ENCODE measurements at regions not wholly inside any gene's neighbourhood (a gene's known extent, or its start where the extent isn't known, plus 50 kb on each side); places are given as distances from the start of the nearest gene placed in this dataset.
A peak's percentile ranks its signal among the peaks of the same experiment; 100 is the strongest.

DNA sequence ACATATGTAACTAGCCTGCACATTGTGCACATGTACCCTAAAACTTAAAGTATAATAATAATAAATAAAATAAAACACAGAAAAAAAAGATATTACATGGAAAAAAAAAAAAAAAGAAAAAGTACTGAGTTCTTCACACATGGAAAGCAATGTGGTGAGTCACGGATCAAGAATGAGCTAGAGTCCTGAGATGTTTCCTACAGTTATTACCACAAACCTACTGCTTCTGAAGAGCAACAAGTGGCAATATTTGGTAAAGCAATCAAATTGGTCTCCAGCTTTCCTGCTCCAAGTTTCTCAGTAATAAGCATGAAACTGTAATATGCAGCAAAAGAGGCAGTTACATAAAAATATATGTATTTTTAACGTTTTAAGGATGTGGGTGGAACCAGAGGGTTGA is 223.3 kb upstream of the SALL1 start:
- no peaks in the 10 kb centered on the region for H3K9me3 ChIP-seq (ENCODE audit: control insufficient read depth, insufficient read depth, low read length)
- ChIA-PET CTCF (interaction anchor here (0.6 to 0.7 kb wide), 2 partner anchors 10 to 19 kb away, joined by 3 to 4 read pairs; no protein-coding TSS in a partner anchor), POLR2A (interaction anchor here (0.8 to 1.2 kb wide), 2 partner anchors 8 to 48 kb away, joined by 5 read pairs; no protein-coding TSS in a partner anchor)
- DNase-seq (ENCODE audit: low read depth, low spot score), result peak; percentile 46
- TF ChIP-seq, protein P1, sequence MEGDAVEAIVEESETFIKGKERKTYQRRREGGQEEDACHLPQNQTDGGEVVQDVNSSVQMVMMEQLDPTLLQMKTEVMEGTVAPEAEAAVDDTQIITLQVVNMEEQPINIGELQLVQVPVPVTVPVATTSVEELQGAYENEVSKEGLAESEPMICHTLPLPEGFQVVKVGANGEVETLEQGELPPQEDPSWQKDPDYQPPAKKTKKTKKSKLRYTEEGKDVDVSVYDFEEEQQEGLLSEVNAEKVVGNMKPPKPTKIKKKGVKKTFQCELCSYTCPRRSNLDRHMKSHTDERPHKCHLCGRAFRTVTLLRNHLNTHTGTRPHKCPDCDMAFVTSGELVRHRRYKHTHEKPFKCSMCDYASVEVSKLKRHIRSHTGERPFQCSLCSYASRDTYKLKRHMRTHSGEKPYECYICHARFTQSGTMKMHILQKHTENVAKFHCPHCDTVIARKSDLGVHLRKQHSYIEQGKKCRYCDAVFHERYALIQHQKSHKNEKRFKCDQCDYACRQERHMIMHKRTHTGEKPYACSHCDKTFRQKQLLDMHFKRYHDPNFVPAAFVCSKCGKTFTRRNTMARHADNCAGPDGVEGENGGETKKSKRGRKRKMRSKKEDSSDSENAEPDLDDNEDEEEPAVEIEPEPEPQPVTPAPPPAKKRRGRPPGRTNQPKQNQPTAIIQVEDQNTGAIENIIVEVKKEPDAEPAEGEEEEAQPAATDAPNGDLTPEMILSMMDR (IDR thresholded peaks at IDR 0.05; ENCODE audit: low read depth, low read length), result no peak
- H3K27me3 ChIP-seq (ENCODE audit: control insufficient read depth, insufficient read depth, low read length), result no peaks in the 10 kb centered on the region
- H3K27ac ChIP-seq (ENCODE audit: low read depth, low read length), result no peak overlapping the region
- no peak overlapping the region for H3K4me3 ChIP-seq (ENCODE audit: low read depth, low read length)

DNA sequence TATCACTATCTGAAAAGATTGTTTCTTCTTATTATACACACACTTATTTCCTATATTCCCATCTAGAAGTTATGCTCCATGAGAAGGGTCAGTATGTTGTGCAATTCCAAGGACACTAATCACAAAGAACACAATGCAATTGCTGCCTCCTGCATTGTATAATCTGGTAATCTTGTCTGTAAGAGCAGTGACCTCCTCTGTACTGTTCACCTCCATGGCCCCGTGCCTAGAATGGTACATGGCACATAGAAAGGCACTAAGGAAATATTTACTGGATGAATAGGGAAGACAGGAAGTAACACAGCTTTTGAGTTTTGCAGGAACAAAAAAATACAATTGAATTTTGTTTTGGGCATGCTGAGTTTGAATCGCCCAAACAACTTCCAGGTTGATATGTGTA is 214.6 kb upstream of the SALL1 start:
- DNase-seq (ENCODE audit: low read depth, low spot score), result no peak
- Histone ChIP-seq H3K27ac (ENCODE audit: low read depth, low read length) (no peak overlapping the region), H3K9me3 (ENCODE audit: control insufficient read depth, insufficient read depth, low read length) (no peaks in the 10 kb centered on the region), H3K27me3 (ENCODE audit: control insufficient read depth, insufficient read depth, low read length) (no peaks in the 10 kb centered on the region), H3K4me3 (ENCODE audit: low read depth, low read length) (no peak overlapping the region)
- TF ChIP-seq, protein P1 (IDR thresholded peaks at IDR 0.05; ENCODE audit: low read depth, low read length), result no peak
- POLR2A ChIA-PET, result no interaction called here
- CTCF ChIA-PET, result no interaction called here

DNA sequence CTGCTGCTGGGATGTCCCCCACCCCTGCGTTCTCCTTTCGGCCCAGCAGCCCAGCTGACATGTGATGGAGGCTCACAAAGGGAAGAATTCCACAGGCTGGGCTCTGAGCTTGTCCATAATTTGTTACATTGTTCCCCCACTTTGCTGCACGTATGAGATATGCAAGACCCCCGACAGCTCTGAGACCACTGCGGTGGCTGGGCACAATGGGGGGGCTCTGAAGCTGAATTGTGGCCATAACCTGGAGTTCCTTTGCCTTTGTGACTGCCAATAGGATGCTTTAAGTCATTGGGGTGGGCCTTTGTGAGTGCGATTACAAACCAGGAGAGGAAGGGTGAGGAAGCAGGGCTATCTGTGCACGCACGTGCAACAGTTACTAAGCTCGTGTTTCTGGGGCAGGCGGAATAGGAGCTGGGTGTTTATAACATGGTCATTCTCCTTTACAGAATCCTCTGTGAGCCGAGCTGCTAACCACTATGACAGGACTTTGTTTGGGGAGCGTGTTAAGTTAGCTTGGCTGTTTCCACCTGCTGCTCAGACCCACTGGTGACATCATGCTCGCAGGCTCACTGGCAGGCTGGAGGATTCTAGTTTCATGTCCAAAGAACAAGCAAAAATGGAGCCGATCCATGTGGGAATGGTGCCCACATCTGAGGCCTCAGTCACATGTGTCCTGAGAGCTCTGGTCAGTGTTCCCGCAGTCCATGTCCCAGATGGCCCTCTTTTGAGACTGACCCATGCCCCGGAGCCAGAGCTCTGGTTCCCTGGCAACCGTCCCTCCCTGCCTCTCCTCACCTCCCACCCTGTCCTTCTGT is 208.3 kb upstream of the SALL1 start:
- Histone ChIP-seq H3K4me3 (ENCODE audit: low read depth, low read length) (no peak overlapping the region), H3K27me3 (ENCODE audit: control insufficient read depth, insufficient read depth, low read length) (peaks cover 2% of the 10 kb centered on the region), H3K9me3 (ENCODE audit: control insufficient read depth, insufficient read depth, low read length) (no peaks in the 10 kb centered on the region), H3K27ac (ENCODE audit: low read depth, low read length) (no peak overlapping the region)
- TF ChIP-seq, protein P1 (IDR thresholded peaks at IDR 0.05; ENCODE audit: low read depth, low read length), result no peak
- DNase-seq (ENCODE audit: low read depth, low spot score), result peak; percentile 3
- ChIA-PET CTCF (no interaction called here), POLR2A (no interaction called here)

DNA sequence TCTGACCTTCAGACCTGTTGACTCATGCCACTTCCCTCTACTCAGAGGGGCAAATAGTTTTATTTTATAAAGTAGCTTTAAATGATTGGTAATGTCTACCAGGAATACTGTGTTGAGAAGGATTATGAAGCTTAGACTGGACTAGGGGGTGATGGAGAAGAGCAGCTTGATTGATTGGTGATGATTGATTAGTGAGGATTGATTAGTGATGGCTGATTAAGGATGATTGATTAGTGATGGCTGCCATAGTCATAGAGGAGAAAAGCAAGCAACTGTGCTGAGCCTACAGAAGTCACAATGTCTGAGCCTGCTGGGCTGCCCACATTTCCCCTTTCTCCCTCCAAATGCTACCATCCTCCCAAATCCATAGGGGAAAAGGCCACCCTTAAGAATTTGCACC is 206.8 kb upstream of the SALL1 start:
- peaks cover 2% of the 10 kb centered on the region for H3K27me3 ChIP-seq (ENCODE audit: control insufficient read depth, insufficient read depth, low read length)
- TF ChIP-seq, protein P1 (IDR thresholded peaks at IDR 0.05; ENCODE audit: low read depth, low read length), result no peak
- H3K4me3 ChIP-seq (ENCODE audit: low read depth, low read length), result no peak overlapping the region
- no peak for DNase-seq (ENCODE audit: low read depth, low spot score)
- no peak overlapping the region for H3K27ac ChIP-seq (ENCODE audit: low read depth, low read length)
- CTCF ChIA-PET, result no interaction called here
- POLR2A ChIA-PET, result no interaction called here
- no peaks in the 10 kb centered on the region for H3K9me3 ChIP-seq (ENCODE audit: control insufficient read depth, insufficient read depth, low read length)

DNA sequence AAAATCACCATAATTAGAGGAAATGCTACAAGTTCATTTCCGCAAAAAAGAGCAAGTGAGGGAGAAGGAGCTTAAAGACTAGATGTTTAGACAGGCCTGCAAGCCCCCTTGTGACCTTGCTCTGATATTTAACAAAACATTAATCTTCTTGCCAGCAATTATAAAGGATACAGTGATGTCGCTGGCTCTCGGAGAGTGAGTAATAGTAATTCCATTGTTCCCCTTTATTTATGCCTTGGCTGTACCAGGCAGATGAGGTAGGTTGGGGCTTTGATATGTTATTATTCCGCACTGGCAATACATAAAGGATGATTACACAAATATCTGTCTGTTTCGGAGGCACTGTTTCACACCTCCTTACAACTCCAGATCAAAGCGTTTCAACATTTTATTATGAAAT is 204.8 kb upstream of the SALL1 start:
- no peak overlapping the region for H3K4me3 ChIP-seq (ENCODE audit: low read depth, low read length)
- CTCF ChIA-PET, result interaction anchor here (0.5 to 1.0 kb wide), 2 partner anchors 19 to 406 kb away, joined by 3 to 10 read pairs; no protein-coding TSS in a partner anchor
- no peak overlapping the region for H3K27ac ChIP-seq (ENCODE audit: low read depth, low read length)
- H3K9me3 ChIP-seq (ENCODE audit: control insufficient read depth, insufficient read depth, low read length), result no peaks in the 10 kb centered on the region
- POLR2A ChIA-PET, result no interaction called here
- TF ChIP-seq, protein P1 (IDR thresholded peaks at IDR 0.05; ENCODE audit: low read depth, low read length), result no peak
- no peak for DNase-seq (ENCODE audit: low read depth, low spot score)
- peaks cover 2% of the 10 kb centered on the region for H3K27me3 ChIP-seq (ENCODE audit: control insufficient read depth, insufficient read depth, low read length)
